ENCODE measurements at regions not wholly inside any gene's neighbourhood (a gene's known extent, or its start where the extent isn't known, plus 50 kb on each side); places are given as distances from the start of the nearest gene placed in this dataset.

DNA sequence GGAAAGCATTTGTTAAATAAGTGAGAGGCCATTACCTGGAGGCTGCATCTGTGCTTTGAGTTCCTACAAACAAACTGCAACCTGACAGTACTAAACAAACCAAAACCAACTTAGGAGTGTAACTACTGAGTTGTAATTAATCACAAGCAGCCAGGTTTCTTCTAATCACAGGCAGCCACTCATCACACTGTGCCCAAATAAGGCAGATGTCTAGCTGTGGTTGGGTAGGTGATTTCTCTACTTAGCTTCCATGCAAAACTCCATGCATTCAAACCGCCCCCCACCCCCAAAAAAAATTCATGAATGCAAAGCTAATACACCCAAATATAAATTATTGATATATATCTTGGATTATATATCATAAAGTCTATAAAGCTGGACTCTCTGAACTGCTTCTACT is 461.1 kb downstream of the ARL4A start:
- TF ChIP-seq TAF1 (IDR thresholded peaks at IDR 0.05; ENCODE audit: low read depth) (no peak), ZBTB7A (IDR thresholded peaks at IDR 0.05; ENCODE audit: low read depth) (no peak), CEBPB (IDR thresholded peaks at IDR 0.05) (no peak), TCF12 (IDR thresholded peaks at IDR 0.05; ENCODE audit: low read depth) (no peak), EGR1 (IDR thresholded peaks at IDR 0.05) (no peak), EP300 (IDR thresholded peaks at IDR 0.05; ENCODE audit: borderline replicate concordance) (no peak), CREB1 (IDR thresholded peaks at IDR 0.05; ENCODE audit: low read depth) (no peak)
- TF ChIP-seq, protein P1, sequence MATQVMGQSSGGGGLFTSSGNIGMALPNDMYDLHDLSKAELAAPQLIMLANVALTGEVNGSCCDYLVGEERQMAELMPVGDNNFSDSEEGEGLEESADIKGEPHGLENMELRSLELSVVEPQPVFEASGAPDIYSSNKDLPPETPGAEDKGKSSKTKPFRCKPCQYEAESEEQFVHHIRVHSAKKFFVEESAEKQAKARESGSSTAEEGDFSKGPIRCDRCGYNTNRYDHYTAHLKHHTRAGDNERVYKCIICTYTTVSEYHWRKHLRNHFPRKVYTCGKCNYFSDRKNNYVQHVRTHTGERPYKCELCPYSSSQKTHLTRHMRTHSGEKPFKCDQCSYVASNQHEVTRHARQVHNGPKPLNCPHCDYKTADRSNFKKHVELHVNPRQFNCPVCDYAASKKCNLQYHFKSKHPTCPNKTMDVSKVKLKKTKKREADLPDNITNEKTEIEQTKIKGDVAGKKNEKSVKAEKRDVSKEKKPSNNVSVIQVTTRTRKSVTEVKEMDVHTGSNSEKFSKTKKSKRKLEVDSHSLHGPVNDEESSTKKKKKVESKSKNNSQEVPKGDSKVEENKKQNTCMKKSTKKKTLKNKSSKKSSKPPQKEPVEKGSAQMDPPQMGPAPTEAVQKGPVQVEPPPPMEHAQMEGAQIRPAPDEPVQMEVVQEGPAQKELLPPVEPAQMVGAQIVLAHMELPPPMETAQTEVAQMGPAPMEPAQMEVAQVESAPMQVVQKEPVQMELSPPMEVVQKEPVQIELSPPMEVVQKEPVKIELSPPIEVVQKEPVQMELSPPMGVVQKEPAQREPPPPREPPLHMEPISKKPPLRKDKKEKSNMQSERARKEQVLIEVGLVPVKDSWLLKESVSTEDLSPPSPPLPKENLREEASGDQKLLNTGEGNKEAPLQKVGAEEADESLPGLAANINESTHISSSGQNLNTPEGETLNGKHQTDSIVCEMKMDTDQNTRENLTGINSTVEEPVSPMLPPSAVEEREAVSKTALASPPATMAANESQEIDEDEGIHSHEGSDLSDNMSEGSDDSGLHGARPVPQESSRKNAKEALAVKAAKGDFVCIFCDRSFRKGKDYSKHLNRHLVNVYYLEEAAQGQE (IDR thresholded peaks at IDR 0.05; ENCODE audit: low read depth): no peak

- TF ChIP-seq ZBTB7A (IDR thresholded peaks at IDR 0.05; ENCODE audit: low read depth) (no peak), YY1 (IDR thresholded peaks at IDR 0.05; ENCODE audit: low read depth) (no peak), TCF12 (IDR thresholded peaks at IDR 0.05; ENCODE audit: low read depth) (no peak), RAD21 (IDR thresholded peaks at IDR 0.05; ENCODE audit: low read depth) (no peak), CEBPB (IDR thresholded peaks at IDR 0.05) (no peak), NFIC (IDR thresholded peaks at IDR 0.05) (no peak), EP300 (IDR thresholded peaks at IDR 0.05; ENCODE audit: borderline replicate concordance) (no peak), FOXM1 (IDR thresholded peaks at IDR 0.05; ENCODE audit: borderline replicate concordance, low read depth) (no peak), TAF1 (IDR thresholded peaks at IDR 0.05; ENCODE audit: low read depth) (no peak), TEAD4 (IDR thresholded peaks at IDR 0.05) (no peak), CREB1 (IDR thresholded peaks at IDR 0.05; ENCODE audit: low read depth) (no peak), EGR1 (IDR thresholded peaks at IDR 0.05) (no peak)
- TF ChIP-seq, protein P2, sequence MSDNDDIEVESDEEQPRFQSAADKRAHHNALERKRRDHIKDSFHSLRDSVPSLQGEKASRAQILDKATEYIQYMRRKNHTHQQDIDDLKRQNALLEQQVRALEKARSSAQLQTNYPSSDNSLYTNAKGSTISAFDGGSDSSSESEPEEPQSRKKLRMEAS (IDR thresholded peaks at IDR 0.05): no peak
- TF ChIP-seq, protein P3, sequence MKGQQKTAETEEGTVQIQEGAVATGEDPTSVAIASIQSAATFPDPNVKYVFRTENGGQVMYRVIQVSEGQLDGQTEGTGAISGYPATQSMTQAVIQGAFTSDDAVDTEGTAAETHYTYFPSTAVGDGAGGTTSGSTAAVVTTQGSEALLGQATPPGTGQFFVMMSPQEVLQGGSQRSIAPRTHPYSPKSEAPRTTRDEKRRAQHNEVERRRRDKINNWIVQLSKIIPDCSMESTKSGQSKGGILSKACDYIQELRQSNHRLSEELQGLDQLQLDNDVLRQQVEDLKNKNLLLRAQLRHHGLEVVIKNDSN (IDR thresholded peaks at IDR 0.05): no peak
- TF ChIP-seq, protein P1 (IDR thresholded peaks at IDR 0.05; ENCODE audit: low read depth): no peak
These were observed 464.5 kb downstream of the ARL4A start for GRCh38 chr7:13151978-13152377.

DNA sequence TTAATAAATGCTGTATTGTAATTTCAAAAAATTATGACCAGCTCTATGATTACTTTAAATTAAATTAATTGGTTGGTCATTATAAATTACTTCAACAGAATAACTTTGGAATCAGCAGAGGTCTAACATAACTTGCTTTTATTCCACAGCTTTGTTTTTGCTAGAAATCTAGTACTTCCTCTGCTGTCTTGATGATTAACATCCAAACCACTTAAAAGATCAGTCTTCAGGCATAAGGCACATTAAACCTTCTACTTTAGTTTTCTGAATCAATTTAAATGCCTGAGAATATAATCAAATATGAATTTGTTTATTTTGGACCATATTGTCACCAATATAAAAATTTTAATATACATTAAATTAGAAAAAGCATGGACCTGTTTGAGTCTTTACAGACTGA is 465.3 kb downstream of the ARL4A start:
- TF ChIP-seq NFIC (IDR thresholded peaks at IDR 0.05) (no peak), CREB1 (IDR thresholded peaks at IDR 0.05; ENCODE audit: low read depth) (no peak)

GRCh38 chr7:13153266-13153665 is 465.8 kb downstream of the ARL4A start:
- TF ChIP-seq, protein P3 (IDR thresholded peaks at IDR 0.05): no peak
- TF ChIP-seq NFIC (IDR thresholded peaks at IDR 0.05) (no peak), EGR1 (IDR thresholded peaks at IDR 0.05) (no peak), TEAD4 (IDR thresholded peaks at IDR 0.05) (no peak), ZBTB7A (IDR thresholded peaks at IDR 0.05; ENCODE audit: low read depth) (no peak), CEBPB (IDR thresholded peaks at IDR 0.05) (no peak), CREB1 (IDR thresholded peaks at IDR 0.05; ENCODE audit: low read depth) (no peak), FOXM1 (IDR thresholded peaks at IDR 0.05; ENCODE audit: borderline replicate concordance, low read depth) (no peak), TAF1 (IDR thresholded peaks at IDR 0.05; ENCODE audit: low read depth) (no peak), RAD21 (IDR thresholded peaks at IDR 0.05; ENCODE audit: low read depth) (no peak), EP300 (IDR thresholded peaks at IDR 0.05; ENCODE audit: borderline replicate concordance) (no peak), TCF12 (IDR thresholded peaks at IDR 0.05; ENCODE audit: low read depth) (no peak), YY1 (IDR thresholded peaks at IDR 0.05; ENCODE audit: low read depth) (no peak)
- TF ChIP-seq, protein P1 (IDR thresholded peaks at IDR 0.05; ENCODE audit: low read depth): no peak
- TF ChIP-seq, protein P2 (IDR thresholded peaks at IDR 0.05): no peak

- TF ChIP-seq RAD21 (IDR thresholded peaks at IDR 0.05; ENCODE audit: low read depth) (no peak), CREB1 (IDR thresholded peaks at IDR 0.05; ENCODE audit: low read depth) (no peak), TAF1 (IDR thresholded peaks at IDR 0.05; ENCODE audit: low read depth) (no peak), YY1 (IDR thresholded peaks at IDR 0.05; ENCODE audit: low read depth) (no peak)
- TF ChIP-seq, protein P2 (IDR thresholded peaks at IDR 0.05): no peak
These were observed 466.3 kb downstream of the ARL4A start for GRCh38 chr7:13153742-13154141.
